ENCODE measurements at regions not wholly inside any gene's neighbourhood (a gene's known extent, or its start where the extent isn't known, plus 50 kb on each side); places are given as distances from the start of the nearest gene placed in this dataset.

DNA sequence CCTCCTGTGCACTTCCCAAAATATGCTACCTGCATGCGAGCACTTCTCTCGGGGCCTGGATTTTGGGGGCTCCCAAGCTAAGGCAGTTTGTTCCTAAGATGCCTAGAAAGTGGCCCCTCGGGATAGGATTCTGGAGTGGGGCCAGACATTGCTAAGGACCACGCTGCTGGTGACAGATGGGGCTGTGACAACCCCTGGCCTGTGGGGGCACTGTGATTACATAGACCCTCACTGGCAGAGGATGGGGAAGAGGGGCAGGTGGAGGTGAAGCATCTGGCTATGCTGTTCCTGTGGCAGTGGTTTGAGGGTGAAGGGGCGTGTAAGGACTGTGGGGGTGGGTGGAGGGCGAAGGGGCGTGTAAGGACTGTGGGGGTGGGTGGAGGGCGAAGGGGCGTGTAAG, 128.4 kb downstream of the ENGASE start:
- no peak for TF ChIP-seq POLR2A (IDR thresholded peaks at IDR 0.05)
- TF ChIP-seq, protein P1, sequence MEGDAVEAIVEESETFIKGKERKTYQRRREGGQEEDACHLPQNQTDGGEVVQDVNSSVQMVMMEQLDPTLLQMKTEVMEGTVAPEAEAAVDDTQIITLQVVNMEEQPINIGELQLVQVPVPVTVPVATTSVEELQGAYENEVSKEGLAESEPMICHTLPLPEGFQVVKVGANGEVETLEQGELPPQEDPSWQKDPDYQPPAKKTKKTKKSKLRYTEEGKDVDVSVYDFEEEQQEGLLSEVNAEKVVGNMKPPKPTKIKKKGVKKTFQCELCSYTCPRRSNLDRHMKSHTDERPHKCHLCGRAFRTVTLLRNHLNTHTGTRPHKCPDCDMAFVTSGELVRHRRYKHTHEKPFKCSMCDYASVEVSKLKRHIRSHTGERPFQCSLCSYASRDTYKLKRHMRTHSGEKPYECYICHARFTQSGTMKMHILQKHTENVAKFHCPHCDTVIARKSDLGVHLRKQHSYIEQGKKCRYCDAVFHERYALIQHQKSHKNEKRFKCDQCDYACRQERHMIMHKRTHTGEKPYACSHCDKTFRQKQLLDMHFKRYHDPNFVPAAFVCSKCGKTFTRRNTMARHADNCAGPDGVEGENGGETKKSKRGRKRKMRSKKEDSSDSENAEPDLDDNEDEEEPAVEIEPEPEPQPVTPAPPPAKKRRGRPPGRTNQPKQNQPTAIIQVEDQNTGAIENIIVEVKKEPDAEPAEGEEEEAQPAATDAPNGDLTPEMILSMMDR (IDR thresholded peaks at IDR 0.05): no peak
- no peak for TF ChIP-seq POLR2AphosphoS5 (IDR thresholded peaks at IDR 0.05)
- no peak for TF ChIP-seq EP300 (IDR thresholded peaks at IDR 0.05)
